PC-9 (cell line): ENCODE measurements at regions not wholly inside any gene's neighbourhood (a gene's known extent, or its start where the extent isn't known, plus 50 kb on each side); places are given as distances from the start of the nearest gene placed in this dataset.

Experiments used
- BruUV-seq: library from RNA; stranded (reverse); fragments of 400-500 nt; replicated peaks from 2 replicates; lab custom pipeline; 2021; lab: Mats Ljungman, UMichigan
- CTCF ChIA-PET: fragments of 300-600 bp; sonication (Branson Sonifier 250); formaldehyde crosslinking; loops from one replicate; lab custom pipeline; 2022; ENCODE audit warnings: antibody characterized with exemption; lab: Charles Lee
- POLR2A ChIA-PET: fragments of 300-600 bp; sonication (Branson Sonifier 250); formaldehyde crosslinking; loops from one replicate; lab custom pipeline; 2022; ENCODE audit warnings: antibody characterized with exemption; ENCODE audit not compliant: unreplicated experiment; lab: Charles Lee
- DNase-seq, 2 experiments: peaks; one replicate each; pipeline versions ENCODE4 v3.0.0 to v3.0.0-alpha.2; 2015 to 2022; ENCODE audit warnings: mixed read lengths in 1 of 2
- H2AFZ ChIP-seq: fragments of 200-600 bp; sonication (generic); 2 replicates; pipeline ENCODE4 v1.8.1; 2017; ENCODE audit warnings: antibody characterized with exemption
- H3F3A ChIP-seq: fragments of 200-600 bp; sonication (generic); 2 replicates; pipeline ENCODE4 v1.8.1; 2017; ENCODE audit warnings: antibody characterized with exemption, mild to moderate bottlenecking, low read depth; ENCODE audit not compliant: insufficient read depth
- H3K27ac ChIP-seq: fragments of 200-600 bp; sonication (generic); 2 replicates; pipeline ENCODE4 v1.6.1; 2016; ENCODE audit warnings: mixed run types
- H3K27me3 ChIP-seq: fragments of 200-600 bp; sonication (generic); 2 replicates; pipeline ENCODE4 v1.6.1; 2016; ENCODE audit warnings: low read depth, mixed run types; ENCODE audit not compliant: insufficient read depth
- H3K36me3 ChIP-seq: fragments of 200-600 bp; sonication (generic); 2 replicates; pipeline ENCODE4 v1.6.1; 2016; ENCODE audit warnings: low read depth, mixed run types
- H3K4me1 ChIP-seq: fragments of 200-600 bp; sonication (generic); replicated peaks from 2 replicates; pipeline ENCODE4 v1.6.1; 2016; ENCODE audit warnings: mixed run types; ENCODE audit not compliant: insufficient read depth
- H3K4me2 ChIP-seq: fragments of 200-600 bp; sonication (generic); 2 replicates; pipeline ENCODE4 v1.6.1; 2017; ENCODE audit warnings: mixed run types
- H3K4me3 ChIP-seq: fragments of 200-600 bp; sonication (generic); 2 replicates; pipeline ENCODE4 v1.6.1; 2016; ENCODE audit warnings: mixed run types
- H3K79me2 ChIP-seq: fragments of 200-600 bp; sonication (generic); 2 replicates; pipeline ENCODE4 v1.6.1; 2017; ENCODE audit warnings: low read depth, mixed run types
- H3K9me2 ChIP-seq: fragments of 200-600 bp; sonication (generic); 2 replicates; pipeline ENCODE4 v1.8.1; 2017; ENCODE audit warnings: mild to moderate bottlenecking; ENCODE audit not compliant: insufficient read depth
- H3K9me3 ChIP-seq: fragments of 200-600 bp; sonication (generic); 2 replicates; pipeline ENCODE4 v1.8.1; 2016; ENCODE audit warnings: low read depth; ENCODE audit not compliant: insufficient read depth
- H4K20me1 ChIP-seq: fragments of 200-600 bp; sonication (generic); 2 replicates; pipeline ENCODE4 v1.8.1; 2017; ENCODE audit not compliant: insufficient read depth
- EZH2 ChIP-seq: fragments of 200-600 bp; sonication (generic); IDR thresholded peaks from 2 replicates; pipeline ENCODE4 v1.8.0; 2017; ENCODE audit warnings: antibody characterized with exemption, low read depth
- intact Hi-C: fragments of 100-400 bp; cut with micrococcal nuclease; formaldehyde crosslinking; loops from one replicate; pipeline ENCODE4 v1.10.0; 2022; ENCODE audit not compliant: unreplicated experiment
- TF ChIP-seq, protein P1 (sequence below): fragments of 200-600 bp; sonication (generic); conservative IDR thresholded peaks from 2 replicates; pipeline ENCODE4 v1.6.1; 2017; ENCODE audit warnings: mixed run types, antibody characterized with exemption, mild to moderate bottlenecking, moderate library complexity

DNA sequence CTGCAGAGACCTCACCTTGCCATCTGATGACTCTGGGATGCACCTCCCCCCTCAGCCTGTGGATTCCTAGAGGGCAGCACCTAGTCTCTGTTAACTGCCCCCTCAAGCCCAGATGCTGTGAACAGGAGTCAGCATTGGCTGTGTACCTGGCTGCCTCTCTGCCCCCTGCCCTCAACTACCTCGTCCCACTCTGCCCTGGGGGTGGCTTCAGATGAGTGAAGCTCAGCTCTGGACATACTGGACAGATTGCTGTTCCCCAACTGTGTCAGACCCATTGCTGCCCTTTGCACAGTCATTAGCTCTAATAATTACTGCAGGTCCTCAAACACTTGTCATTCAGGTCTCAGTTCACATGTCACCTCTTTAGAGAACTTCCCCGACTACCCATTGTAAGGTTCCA lies 182.1 kb upstream of the TSHZ3 start:
- intact Hi-C loops = no loop called here
- Histone ChIP-seq H3K27me3 (peaks cover 41% of the 10 kb centered on the region; the same call in 1 of the 2 replicates), H3F3A (no peaks in the 10 kb centered on the region), H3K79me2 (no peaks in the 10 kb centered on the region), H2AFZ (no peak overlapping the region), H3K4me3 (no peak overlapping the region), H3K4me2 (no peak overlapping the region), H3K4me1 (no peaks in the 10 kb centered on the region), H3K9me2 (no peaks in the 10 kb centered on the region), H3K9me3 (no peaks in the 10 kb centered on the region), H3K27ac (no peak overlapping the region), H4K20me1 (no peaks in the 10 kb centered on the region), H3K36me3 (no peaks in the 10 kb centered on the region)
- no peak for DNase-seq
- TF ChIP-seq, protein P1, sequence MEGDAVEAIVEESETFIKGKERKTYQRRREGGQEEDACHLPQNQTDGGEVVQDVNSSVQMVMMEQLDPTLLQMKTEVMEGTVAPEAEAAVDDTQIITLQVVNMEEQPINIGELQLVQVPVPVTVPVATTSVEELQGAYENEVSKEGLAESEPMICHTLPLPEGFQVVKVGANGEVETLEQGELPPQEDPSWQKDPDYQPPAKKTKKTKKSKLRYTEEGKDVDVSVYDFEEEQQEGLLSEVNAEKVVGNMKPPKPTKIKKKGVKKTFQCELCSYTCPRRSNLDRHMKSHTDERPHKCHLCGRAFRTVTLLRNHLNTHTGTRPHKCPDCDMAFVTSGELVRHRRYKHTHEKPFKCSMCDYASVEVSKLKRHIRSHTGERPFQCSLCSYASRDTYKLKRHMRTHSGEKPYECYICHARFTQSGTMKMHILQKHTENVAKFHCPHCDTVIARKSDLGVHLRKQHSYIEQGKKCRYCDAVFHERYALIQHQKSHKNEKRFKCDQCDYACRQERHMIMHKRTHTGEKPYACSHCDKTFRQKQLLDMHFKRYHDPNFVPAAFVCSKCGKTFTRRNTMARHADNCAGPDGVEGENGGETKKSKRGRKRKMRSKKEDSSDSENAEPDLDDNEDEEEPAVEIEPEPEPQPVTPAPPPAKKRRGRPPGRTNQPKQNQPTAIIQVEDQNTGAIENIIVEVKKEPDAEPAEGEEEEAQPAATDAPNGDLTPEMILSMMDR = no peak
- TF ChIP-seq EZH2 = no peak
- ChIA-PET CTCF (no interaction called here), POLR2A (no interaction called here)
- no TSS peak for BruUV-seq

DNA sequence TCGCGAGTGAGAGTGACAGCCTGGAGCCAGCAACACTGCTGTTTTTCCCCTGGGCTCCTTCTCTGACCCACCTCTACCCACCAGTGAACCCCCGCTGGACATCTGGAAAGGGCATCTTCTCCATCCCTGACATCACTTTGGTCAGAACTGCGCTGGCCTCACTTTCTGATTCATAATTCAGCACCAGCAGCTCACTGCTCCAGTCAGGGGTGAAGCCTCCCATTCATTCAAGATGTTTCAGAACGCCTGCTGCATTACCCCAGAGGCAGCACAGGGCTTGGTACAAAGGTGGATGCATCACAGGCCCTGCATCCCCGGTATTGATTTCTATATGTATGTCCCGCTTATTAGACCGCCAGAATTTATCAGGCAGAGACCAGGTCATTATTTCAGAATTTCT lies 182.8 kb upstream of the TSHZ3 start:
- intact Hi-C loops = no loop called here
- no peaks in the 10 kb centered on the region for H3K9me2 ChIP-seq
- TF ChIP-seq, protein P1 = no peak
- TF ChIP-seq EZH2 = no peak
- H3K4me2 ChIP-seq = no peak overlapping the region
- no peak for DNase-seq
- ChIA-PET POLR2A (no interaction called here), CTCF (no interaction called here)
- H3K4me3 ChIP-seq = no peak overlapping the region
- no peak overlapping the region for H2AFZ ChIP-seq
- no peaks in the 10 kb centered on the region for H4K20me1 ChIP-seq
- H3K27me3 ChIP-seq = peaks cover 41% of the 10 kb centered on the region; the same call in 1 of the 2 replicates
- H3K27ac ChIP-seq = no peak overlapping the region
- no peaks in the 10 kb centered on the region for H3F3A ChIP-seq
- H3K9me3 ChIP-seq = no peaks in the 10 kb centered on the region
- BruUV-seq = no TSS peak
- H3K4me1 ChIP-seq = no peaks in the 10 kb centered on the region
- no peaks in the 10 kb centered on the region for H3K79me2 ChIP-seq
- H3K36me3 ChIP-seq = no peaks in the 10 kb centered on the region

DNA sequence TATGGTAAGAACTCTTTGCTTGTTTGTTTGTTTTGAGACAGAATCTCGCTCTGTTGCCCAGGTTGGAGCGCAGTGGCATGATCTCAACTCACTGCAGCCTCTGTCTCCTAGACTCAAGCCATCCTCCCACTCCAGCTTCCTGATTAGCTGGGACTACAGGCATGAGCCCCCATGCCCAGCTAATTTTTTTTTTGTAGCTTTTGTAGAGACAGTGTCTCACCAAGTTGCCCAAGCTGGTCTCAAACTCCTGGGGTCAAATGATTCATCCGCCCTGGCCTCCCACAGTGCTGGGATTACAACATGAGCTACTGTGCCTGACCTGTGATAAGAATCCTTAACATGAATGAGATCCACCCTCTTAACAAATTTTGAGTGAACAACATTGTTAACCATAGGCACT lies 183.9 kb upstream of the TSHZ3 start:
- H3F3A ChIP-seq = no peaks in the 10 kb centered on the region
- TF ChIP-seq, protein P1 = no peak
- TF ChIP-seq EZH2 = no peak
- peaks cover 41% of the 10 kb centered on the region; the same call in 1 of the 2 replicates for H3K27me3 ChIP-seq
- ChIA-PET CTCF (no interaction called here), POLR2A (no interaction called here)
- no peak for DNase-seq
- H2AFZ ChIP-seq = no peak overlapping the region
- H3K36me3 ChIP-seq = no peaks in the 10 kb centered on the region
- no peaks in the 10 kb centered on the region for H3K9me2 ChIP-seq
- H3K4me1 ChIP-seq = no peaks in the 10 kb centered on the region
- no peaks in the 10 kb centered on the region for H4K20me1 ChIP-seq
- BruUV-seq = no TSS peak
- H3K79me2 ChIP-seq = no peaks in the 10 kb centered on the region
- no peaks in the 10 kb centered on the region for H3K9me3 ChIP-seq
- no peak overlapping the region for H3K27ac ChIP-seq
- no peak overlapping the region for H3K4me2 ChIP-seq
- no peak overlapping the region for H3K4me3 ChIP-seq
- intact Hi-C loops = no loop called here
